Activated naive CD4-positive, alpha-beta T cell treated with anti-CD3 and anti-CD28 coated beads for 36 hours (primary cell): ENCODE measurements at regions not wholly inside any gene's neighbourhood (a gene's known extent, or its start where the extent isn't known, plus 50 kb on each side); places are given as distances from the start of the nearest gene placed in this dataset.
"Not testable (repeated sequence)": the region's sequence is repeated elsewhere in the genome, so short reads cannot be mapped to it uniquely, and the experiment has no call there.

Experiments
- CTCF ChIA-PET: fragments of 350-600 bp; sonication (Branson Sonifier 250); formaldehyde crosslinking; loops from one replicate; lab custom pipeline; 2021; ENCODE audit warnings: antibody characterized with exemption; lab: Charles Lee
- DNase-seq: peaks from one replicate; pipeline ENCODE4 v3.0.0-alpha.2; 2020
- H3K27ac Mint-ChIP-seq: one replicate; pipeline ENCODE4 v1.8.0; 2021; ENCODE audit warnings: mild to moderate bottlenecking, mixed read lengths
- H3K27me3 Mint-ChIP-seq: one replicate; pipeline ENCODE4 v1.8.0; 2021; ENCODE audit warnings: low read depth, mixed read lengths
- H3K36me3 Mint-ChIP-seq: one replicate; pipeline ENCODE4 v1.8.0; 2021; ENCODE audit warnings: low read depth, mixed read lengths
- H3K4me1 Mint-ChIP-seq: one replicate; pipeline ENCODE4 v1.8.0; 2021; ENCODE audit warnings: low read depth, mixed read lengths
- H3K4me3 Mint-ChIP-seq: one replicate; pipeline ENCODE4 v1.8.0; 2021; ENCODE audit warnings: mild to moderate bottlenecking, moderate library complexity, mixed read lengths
- H3K9me3 Mint-ChIP-seq: one replicate; pipeline ENCODE4 v1.8.0; 2021; ENCODE audit warnings: mixed read lengths
- intact Hi-C: fragments of 100-400 bp; cut with micrococcal nuclease; formaldehyde crosslinking; loops from one replicate; pipeline ENCODE4 v1.15.1; 2023

- Mint-ChIP-seq H3K9me3 (peaks cover 2% of the 10 kb centered on the region), H3K4me3 (no peak overlapping the region), H3K4me1 (no peaks in the 10 kb centered on the region), H3K27me3 (no peaks in the 10 kb centered on the region), H3K27ac (no peak overlapping the region), H3K36me3 (no peaks in the 10 kb centered on the region)
- intact Hi-C loops = no loop called here
- CTCF ChIA-PET = no interaction called here
- DNase-seq = no peak
Measured at GRCh38 chr5:43837996-43838395, 235.0 kb downstream of the NNT start.

GRCh38 chr5:43837091-43837490 is 234.1 kb downstream of the NNT start:
- Mint-ChIP-seq H3K4me1 (no peaks in the 10 kb centered on the region), H3K27me3 (no peaks in the 10 kb centered on the region), H3K9me3 (peaks cover 2% of the 10 kb centered on the region), H3K27ac (no peak overlapping the region), H3K36me3 (no peaks in the 10 kb centered on the region), H3K4me3 (no peak overlapping the region)
- DNase-seq = no peak
- CTCF ChIA-PET = no interaction called here
- intact Hi-C loops = no loop called here

- Mint-ChIP-seq H3K4me1 (no peaks in the 10 kb centered on the region), H3K27me3 (no peaks in the 10 kb centered on the region), H3K9me3 (peaks cover 4% of the 10 kb centered on the region), H3K4me3 (no peak overlapping the region), H3K36me3 (no peaks in the 10 kb centered on the region), H3K27ac (no peak overlapping the region)
- CTCF ChIA-PET = no interaction called here
- no peak for DNase-seq
- intact Hi-C loops = no loop called here
Measured at GRCh38 chr5:43833961-43834360, 231.0 kb downstream of the NNT start.

- intact Hi-C loops, H3K27me3 Mint-ChIP-seq, H3K27ac Mint-ChIP-seq, H3K4me1 Mint-ChIP-seq, H3K9me3 Mint-ChIP-seq, DNase-seq, H3K4me3 Mint-ChIP-seq, H3K36me3 Mint-ChIP-seq, CTCF ChIA-PET: not testable (repeated sequence)
Measured at GRCh38 chr5:43824325-43824964, 221.5 kb downstream of the NNT start.

- H3K36me3 Mint-ChIP-seq, intact Hi-C loops, H3K27me3 Mint-ChIP-seq, H3K4me1 Mint-ChIP-seq, H3K27ac Mint-ChIP-seq, DNase-seq, CTCF ChIA-PET, H3K4me3 Mint-ChIP-seq: not testable (repeated sequence)
- peaks cover 23% of the 10 kb centered on the region for H3K9me3 Mint-ChIP-seq
Measured at GRCh38 chr5:43818394-43818793, 215.4 kb downstream of the NNT start.

- no peaks in the 10 kb centered on the region for H3K27me3 Mint-ChIP-seq
- CTCF ChIA-PET = no interaction called here
- no peak overlapping the region for H3K27ac Mint-ChIP-seq
- H3K4me3 Mint-ChIP-seq = no peak overlapping the region
- no peak for DNase-seq
- no peaks in the 10 kb centered on the region for H3K4me1 Mint-ChIP-seq
- H3K36me3 Mint-ChIP-seq = no peaks in the 10 kb centered on the region
- intact Hi-C loops = no loop called here
- H3K9me3 Mint-ChIP-seq = peaks cover 20% of the 10 kb centered on the region
Measured at GRCh38 chr5:43815497-43815896, 212.5 kb downstream of the NNT start.

- H3K36me3 Mint-ChIP-seq = no peaks in the 10 kb centered on the region
- DNase-seq = no peak
- H3K9me3 Mint-ChIP-seq = no peaks in the 10 kb centered on the region
- intact Hi-C loops = no loop called here
- no peaks in the 10 kb centered on the region for H3K27me3 Mint-ChIP-seq
- no peak overlapping the region for H3K4me3 Mint-ChIP-seq
- H3K27ac Mint-ChIP-seq = no peak overlapping the region
- H3K4me1 Mint-ChIP-seq = no peaks in the 10 kb centered on the region
- CTCF ChIA-PET = no interaction called here
Measured at GRCh38 chr5:43804723-43805122, 201.7 kb downstream of the NNT start.

- Mint-ChIP-seq H3K27ac (no peak overlapping the region), H3K4me1 (no peaks in the 10 kb centered on the region), H3K4me3 (no peak overlapping the region), H3K36me3 (no peaks in the 10 kb centered on the region), H3K27me3 (no peaks in the 10 kb centered on the region), H3K9me3 (no peaks in the 10 kb centered on the region)
- DNase-seq = no peak
- CTCF ChIA-PET = interaction anchor here (0.6 kb wide), 1 partner anchor 320 kb away, joined by 3 read pairs; the partner anchor contains the start of gene TMEM267
- intact Hi-C loops = no loop called here
Measured at GRCh38 chr5:43804041-43804440, 201.1 kb downstream of the NNT start.

- H3K27me3 Mint-ChIP-seq = no peaks in the 10 kb centered on the region
- no peak overlapping the region for H3K27ac Mint-ChIP-seq
- H3K36me3 Mint-ChIP-seq = no peaks in the 10 kb centered on the region
- no peaks in the 10 kb centered on the region for H3K4me1 Mint-ChIP-seq
- CTCF ChIA-PET = no interaction called here
- no peak for DNase-seq
- H3K9me3 Mint-ChIP-seq = no peaks in the 10 kb centered on the region
- intact Hi-C loops = no loop called here
- no peak overlapping the region for H3K4me3 Mint-ChIP-seq
Measured at GRCh38 chr5:43802651-43803050, 199.7 kb downstream of the NNT start.

- CTCF ChIA-PET = no interaction called here
- Mint-ChIP-seq H3K4me1 (no peaks in the 10 kb centered on the region), H3K36me3 (no peaks in the 10 kb centered on the region), H3K4me3 (no peak overlapping the region), H3K9me3 (no peaks in the 10 kb centered on the region), H3K27ac (no peak overlapping the region), H3K27me3 (no peaks in the 10 kb centered on the region)
- intact Hi-C loops = no loop called here
- DNase-seq = no peak
Measured at GRCh38 chr5:43802119-43802518, 199.1 kb downstream of the NNT start.

GRCh38 chr5:43798740-43799139 is 195.8 kb downstream of the NNT start:
- no peak for DNase-seq
- Mint-ChIP-seq H3K27ac (no peak overlapping the region), H3K27me3 (no peaks in the 10 kb centered on the region), H3K36me3 (no peaks in the 10 kb centered on the region), H3K4me1 (no peaks in the 10 kb centered on the region), H3K4me3 (no peak overlapping the region), H3K9me3 (peaks cover 3% of the 10 kb centered on the region)
- CTCF ChIA-PET = no interaction called here
- intact Hi-C loops = no loop called here

- H3K27ac Mint-ChIP-seq, intact Hi-C loops, H3K4me3 Mint-ChIP-seq: not testable (repeated sequence)
Measured at GRCh38 chr5:43791880-43792279, 188.9 kb downstream of the NNT start.

GRCh38 chr5:43785198-43785597 is 182.2 kb downstream of the NNT start:
- Mint-ChIP-seq H3K4me1 (no peaks in the 10 kb centered on the region), H3K27ac (no peak overlapping the region), H3K36me3 (no peaks in the 10 kb centered on the region), H3K9me3 (no peaks in the 10 kb centered on the region), H3K4me3 (no peak overlapping the region), H3K27me3 (peaks cover 5% of the 10 kb centered on the region)
- no peak for DNase-seq
- intact Hi-C loops = no loop called here
- CTCF ChIA-PET = no interaction called here

More at GRCh38 chr5:43791880-43792279, 188.9 kb downstream of the NNT start:
- CTCF ChIA-PET, H3K27me3 Mint-ChIP-seq, DNase-seq, H3K4me1 Mint-ChIP-seq, H3K36me3 Mint-ChIP-seq, H3K9me3 Mint-ChIP-seq: not testable (repeated sequence)
